ENCODE measurements at regions not wholly inside any gene's neighbourhood (a gene's known extent, or its start where the extent isn't known, plus 50 kb on each side); places are given as distances from the start of the nearest gene placed in this dataset.

GRCh38 chr19:28646629-28647028 lies 566.3 kb downstream of the UQCRFS1 start:
- no peaks in the 10 kb centered on the region for H4K20me1 ChIP-seq (ENCODE audit: control insufficient read depth, insufficient read depth, insufficient read length)
- H2BK15ac ChIP-seq (ENCODE audit: low read depth, low read length) = no peak overlapping the region
- H3K79me1 ChIP-seq (ENCODE audit: insufficient read depth, low read depth, low read length, poor library complexity, severe bottlenecking) = no peaks in the 10 kb centered on the region
- no peaks in the 10 kb centered on the region for H3K79me2 ChIP-seq (ENCODE audit: insufficient read depth, low read length)
- H3K27me3 ChIP-seq (ENCODE audit: insufficient read depth, low read length) = no peaks in the 10 kb centered on the region
- H2AK5ac ChIP-seq (ENCODE audit: insufficient read length, low read length) = no peak overlapping the region
- DNase-seq = no peak
- H3K4me2 ChIP-seq (ENCODE audit: insufficient read depth, insufficient read length, low read length) = no peak overlapping the region
- WGBS (ENCODE audit: extremely low coverage, insufficient read length, low lambda C conversion rate) = no CpG with 5 or more reads among the region's 6 CpGs
- H3K9ac ChIP-seq (ENCODE audit: extremely low read depth, insufficient read length, low read length) = no peak overlapping the region
- no peak overlapping the region for H2BK12ac ChIP-seq (ENCODE audit: insufficient read length, low read depth, low read length)
- H3T11ph ChIP-seq (ENCODE audit: low read length) = no peak overlapping the region
- no peak overlapping the region for H3K18ac ChIP-seq (ENCODE audit: insufficient read length, low read depth, low read length)
- H4K8ac ChIP-seq (replicated peaks; ENCODE audit: insufficient read length, low read depth, low read length) = no peak overlapping the region
- Mint-ChIP-seq H3K27me3 (ENCODE audit: low read depth) (no peaks in the 10 kb centered on the region), H3K4me3 (no peak overlapping the region), H3K27ac (no peak overlapping the region), H3K36me3 (ENCODE audit: insufficient read depth in 1 of 3, low read depth in 3 of 3) (no peaks in the 10 kb centered on the region), H3K4me1 (peaks cover 3 to 4% of the 10 kb centered on the region in 2 experiments; a peak in 2 of 4 replicates), H3K9me3 (no peaks in the 10 kb centered on the region)
- H4K5ac ChIP-seq (ENCODE audit: insufficient read length, low read depth, low read length) = no peak overlapping the region
- no peak overlapping the region for H4K91ac ChIP-seq (ENCODE audit: insufficient read length, low read depth, low read length)
- H2AFZ ChIP-seq (ENCODE audit: low read length) = no peak overlapping the region
- 0 out of 2 replicates have a peak, but pooled peaks cover 2% of the 10 kb centered on the region for H3K4me1 ChIP-seq (ENCODE audit: insufficient read depth, low read length)
- no peaks in the 10 kb centered on the region for H3K9me3 ChIP-seq (ENCODE audit: control insufficient read depth, low read depth, low read length)
- no peak overlapping the region for H2BK20ac ChIP-seq (ENCODE audit: low read depth, low read length, poor library complexity, severe bottlenecking)
- no peak for TF ChIP-seq CTCF (conservative IDR thresholded peaks at IDR 0.05)
- no peak overlapping the region for H3K14ac ChIP-seq (ENCODE audit: insufficient read depth, low read length)
- H3K23me2 ChIP-seq (ENCODE audit: insufficient read length, low read depth, low read length, poor library complexity, severe bottlenecking) = no peaks in the 10 kb centered on the region
- no peak overlapping the region for H3K27ac ChIP-seq (ENCODE audit: insufficient read length, low read depth, low read length)
- H2BK5ac ChIP-seq (ENCODE audit: insufficient read length, low read length) = no peak overlapping the region
- H3K23ac ChIP-seq (ENCODE audit: insufficient read length, low read depth, low read length) = no peak overlapping the region
- no peak overlapping the region for H3K4ac ChIP-seq (ENCODE audit: low read depth, low read length)
- no peak overlapping the region for H3K56ac ChIP-seq (ENCODE audit: insufficient read length, low read depth, low read length)
- H2BK120ac ChIP-seq (ENCODE audit: low read depth, low read length, poor library complexity, severe bottlenecking) = no peak overlapping the region
